ENCODE measurements at regions not wholly inside any gene's neighbourhood (a gene's known extent, or its start where the extent isn't known, plus 50 kb on each side); places are given as distances from the start of the nearest gene placed in this dataset.

DNA sequence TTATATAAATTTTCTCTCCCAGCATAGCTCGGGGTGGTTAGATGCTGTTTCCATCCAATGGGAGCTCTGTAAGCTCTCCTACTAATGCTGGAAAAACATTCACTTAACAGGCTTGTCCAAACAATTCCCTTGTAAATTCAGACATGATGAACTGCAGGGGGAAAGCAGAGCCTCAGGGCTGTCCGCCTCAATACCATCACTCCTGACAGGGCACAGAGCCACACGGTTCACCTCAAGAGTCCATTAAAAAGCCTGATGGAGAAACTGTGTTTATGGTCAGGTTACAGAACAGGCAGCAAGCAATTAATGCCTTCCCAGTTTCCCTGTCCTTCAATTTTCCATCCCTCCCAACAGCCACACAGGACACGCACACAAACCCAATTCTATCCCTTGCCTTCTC lies 171.0 kb downstream of the BRINP2 start:
- TF ChIP-seq, protein P1, sequence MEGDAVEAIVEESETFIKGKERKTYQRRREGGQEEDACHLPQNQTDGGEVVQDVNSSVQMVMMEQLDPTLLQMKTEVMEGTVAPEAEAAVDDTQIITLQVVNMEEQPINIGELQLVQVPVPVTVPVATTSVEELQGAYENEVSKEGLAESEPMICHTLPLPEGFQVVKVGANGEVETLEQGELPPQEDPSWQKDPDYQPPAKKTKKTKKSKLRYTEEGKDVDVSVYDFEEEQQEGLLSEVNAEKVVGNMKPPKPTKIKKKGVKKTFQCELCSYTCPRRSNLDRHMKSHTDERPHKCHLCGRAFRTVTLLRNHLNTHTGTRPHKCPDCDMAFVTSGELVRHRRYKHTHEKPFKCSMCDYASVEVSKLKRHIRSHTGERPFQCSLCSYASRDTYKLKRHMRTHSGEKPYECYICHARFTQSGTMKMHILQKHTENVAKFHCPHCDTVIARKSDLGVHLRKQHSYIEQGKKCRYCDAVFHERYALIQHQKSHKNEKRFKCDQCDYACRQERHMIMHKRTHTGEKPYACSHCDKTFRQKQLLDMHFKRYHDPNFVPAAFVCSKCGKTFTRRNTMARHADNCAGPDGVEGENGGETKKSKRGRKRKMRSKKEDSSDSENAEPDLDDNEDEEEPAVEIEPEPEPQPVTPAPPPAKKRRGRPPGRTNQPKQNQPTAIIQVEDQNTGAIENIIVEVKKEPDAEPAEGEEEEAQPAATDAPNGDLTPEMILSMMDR (conservative IDR thresholded peaks at IDR 0.05; ENCODE audit: low read length), result no peak
- no peak for DNase-seq (ENCODE audit: low read depth)
- H3K4me3 ChIP-seq (ENCODE audit: low read length), result no peak overlapping the region

DNA sequence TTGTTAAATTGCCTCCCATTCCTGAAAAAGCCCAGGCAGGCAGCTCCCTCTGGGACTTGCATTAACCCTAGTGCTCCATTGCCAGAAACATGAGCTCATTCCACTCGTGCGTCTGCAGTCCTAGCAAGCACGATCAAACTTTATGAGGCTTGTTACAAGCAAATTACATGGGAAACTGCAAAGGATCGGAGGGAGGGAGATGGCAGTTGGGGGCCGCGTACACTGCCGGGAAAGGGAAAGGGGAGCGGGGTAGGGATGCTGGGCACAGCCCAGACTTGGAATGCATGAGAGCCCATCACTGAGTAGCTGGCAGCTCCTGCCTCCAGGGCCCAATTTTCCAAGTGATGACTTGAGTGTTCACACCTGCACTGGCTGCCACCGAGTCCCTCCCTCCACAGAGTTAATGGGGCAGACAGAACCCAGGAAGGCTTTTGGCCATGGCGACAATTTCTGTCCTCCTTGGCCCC lies 169.9 kb downstream of the BRINP2 start:
- TF ChIP-seq, protein P1 (conservative IDR thresholded peaks at IDR 0.05; ENCODE audit: low read length), result no peak
- no peak overlapping the region for H3K4me3 ChIP-seq (ENCODE audit: low read length)
- no peak for DNase-seq (ENCODE audit: low read depth)

DNA sequence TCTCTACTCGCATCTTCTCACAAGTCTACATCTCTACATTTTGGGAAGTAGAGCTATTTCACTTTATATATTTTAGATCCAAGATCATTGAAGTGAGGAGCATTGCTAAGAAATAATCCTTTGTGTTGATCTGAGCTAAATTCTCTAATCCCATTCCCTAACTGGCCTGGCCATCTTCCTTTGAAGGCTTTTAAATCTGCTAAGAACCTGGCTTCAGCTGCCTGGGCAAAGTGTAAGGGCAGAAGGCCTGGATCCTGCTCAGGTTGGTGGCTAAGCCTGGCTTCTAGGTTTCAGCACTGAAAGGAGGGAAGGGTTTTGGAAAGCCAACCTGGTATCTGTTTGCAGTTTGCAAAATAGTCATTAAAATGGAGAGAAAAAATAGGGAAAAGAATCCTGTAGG lies 167.6 kb downstream of the BRINP2 start:
- TF ChIP-seq, protein P1 (conservative IDR thresholded peaks at IDR 0.05; ENCODE audit: low read length), result no peak

DNA sequence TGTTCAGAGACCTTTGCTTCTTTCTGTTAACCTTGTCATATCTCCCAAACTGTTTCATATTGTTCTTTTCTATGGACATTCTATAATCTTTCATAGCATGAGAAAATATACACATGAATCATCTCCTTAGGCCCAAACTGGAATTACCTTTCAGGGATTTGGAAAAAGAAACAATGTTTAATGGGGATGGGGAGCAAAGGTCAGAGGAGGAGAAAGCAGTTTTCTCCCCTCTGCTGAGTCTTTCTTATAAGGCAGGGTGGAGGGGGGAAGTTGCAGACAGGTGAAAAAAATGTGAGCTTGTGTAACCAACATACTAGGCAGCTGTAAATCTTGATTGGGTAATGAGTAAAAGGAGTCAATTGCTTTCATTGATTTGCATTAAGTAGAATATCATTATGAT lies 164.1 kb downstream of the BRINP2 start:
- TF ChIP-seq, protein P1 (conservative IDR thresholded peaks at IDR 0.05; ENCODE audit: low read length), result no peak
- no peak for DNase-seq (ENCODE audit: low read depth)
- H3K4me3 ChIP-seq (ENCODE audit: low read length), result no peak overlapping the region

More for the DNA sequence above, 167.6 kb downstream of the BRINP2 start:
- no peak for DNase-seq (ENCODE audit: low read depth)
- no peak overlapping the region for H3K4me3 ChIP-seq (ENCODE audit: low read length)

DNA sequence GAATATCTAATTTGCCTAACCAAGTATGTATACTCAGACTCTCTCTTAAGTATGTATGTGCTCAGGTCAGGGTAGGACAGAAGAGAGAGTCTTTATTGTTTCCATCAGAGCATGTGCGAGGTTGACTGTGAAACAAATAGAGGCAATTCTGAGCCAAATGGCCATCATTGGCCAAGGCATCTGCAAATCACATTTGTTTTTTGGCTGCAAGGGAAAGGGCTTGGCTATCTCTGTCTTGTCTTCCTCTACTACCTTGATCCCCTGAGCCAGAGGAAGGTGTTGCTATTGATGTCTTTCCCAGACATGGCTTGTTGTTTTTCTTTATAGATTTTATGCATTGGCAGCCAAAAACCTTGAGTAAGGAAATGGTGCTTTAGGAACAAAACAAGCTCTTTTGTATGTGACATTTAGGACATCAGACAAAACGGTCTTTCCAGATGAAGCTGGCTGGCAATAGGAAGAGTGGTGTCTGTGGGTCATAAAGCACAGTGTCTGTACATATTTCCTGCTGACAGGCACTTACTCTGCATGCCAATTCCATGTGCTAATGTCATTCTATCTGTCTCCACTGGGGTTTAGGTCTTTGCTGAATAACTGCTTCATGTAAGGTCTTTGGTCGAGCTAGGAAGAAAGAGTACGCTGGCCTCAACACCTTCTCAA lies 163.3 kb downstream of the BRINP2 start:
- TF ChIP-seq, protein P1 (conservative IDR thresholded peaks at IDR 0.05; ENCODE audit: low read length), result no peak
- no peak for DNase-seq (ENCODE audit: low read depth)
- H3K4me3 ChIP-seq (ENCODE audit: low read length), result no peak overlapping the region

Measured in AG10803 (cell line).